ENCODE measurements at regions not wholly inside any gene's neighbourhood (a gene's known extent, or its start where the extent isn't known, plus 50 kb on each side); places are given as distances from the start of the nearest gene placed in this dataset.
"Not testable (repeated sequence)": the region's sequence is repeated elsewhere in the genome, so short reads cannot be mapped to it uniquely, and the experiment has no call there.

DNA sequence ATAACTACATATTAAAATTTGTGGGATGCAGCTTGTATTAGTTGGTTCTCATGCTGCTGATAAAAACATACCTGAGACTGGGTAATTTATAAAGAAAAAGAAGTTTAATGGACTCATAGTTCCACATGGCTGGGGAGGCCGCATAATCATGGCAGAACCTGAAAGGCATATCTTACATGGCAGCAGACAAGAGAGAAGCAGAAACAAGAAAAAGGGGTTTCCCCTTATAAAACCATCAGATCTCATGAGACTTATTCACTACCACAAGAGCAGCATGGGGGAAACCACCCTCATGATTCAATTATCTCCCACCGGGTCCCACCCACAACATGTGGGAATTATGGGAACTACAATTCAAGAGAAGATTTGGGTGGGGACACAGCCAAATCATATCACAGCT lies 320.3 kb upstream of the UBE2E2 start:
- TF ChIP-seq, protein P1, sequence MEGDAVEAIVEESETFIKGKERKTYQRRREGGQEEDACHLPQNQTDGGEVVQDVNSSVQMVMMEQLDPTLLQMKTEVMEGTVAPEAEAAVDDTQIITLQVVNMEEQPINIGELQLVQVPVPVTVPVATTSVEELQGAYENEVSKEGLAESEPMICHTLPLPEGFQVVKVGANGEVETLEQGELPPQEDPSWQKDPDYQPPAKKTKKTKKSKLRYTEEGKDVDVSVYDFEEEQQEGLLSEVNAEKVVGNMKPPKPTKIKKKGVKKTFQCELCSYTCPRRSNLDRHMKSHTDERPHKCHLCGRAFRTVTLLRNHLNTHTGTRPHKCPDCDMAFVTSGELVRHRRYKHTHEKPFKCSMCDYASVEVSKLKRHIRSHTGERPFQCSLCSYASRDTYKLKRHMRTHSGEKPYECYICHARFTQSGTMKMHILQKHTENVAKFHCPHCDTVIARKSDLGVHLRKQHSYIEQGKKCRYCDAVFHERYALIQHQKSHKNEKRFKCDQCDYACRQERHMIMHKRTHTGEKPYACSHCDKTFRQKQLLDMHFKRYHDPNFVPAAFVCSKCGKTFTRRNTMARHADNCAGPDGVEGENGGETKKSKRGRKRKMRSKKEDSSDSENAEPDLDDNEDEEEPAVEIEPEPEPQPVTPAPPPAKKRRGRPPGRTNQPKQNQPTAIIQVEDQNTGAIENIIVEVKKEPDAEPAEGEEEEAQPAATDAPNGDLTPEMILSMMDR (IDR thresholded peaks at IDR 0.05) = not testable (repeated sequence)
- not testable (repeated sequence) for TF ChIP-seq POLR2A, EP300 (IDR thresholded peaks at IDR 0.05)
